CD4-positive, alpha-beta T cell treated with Interleukin-2 at 100 ng/mL for 4 hours (primary cell): ENCODE measurements at regions not wholly inside any gene's neighbourhood (a gene's known extent, or its start where the extent isn't known, plus 50 kb on each side); places are given as distances from the start of the nearest gene placed in this dataset.

Experiments
- DNase-seq: peaks from one replicate; pipeline ENCODE4 v3.0.0-alpha.2; 2020; ENCODE audit warnings: low spot score

DNA sequence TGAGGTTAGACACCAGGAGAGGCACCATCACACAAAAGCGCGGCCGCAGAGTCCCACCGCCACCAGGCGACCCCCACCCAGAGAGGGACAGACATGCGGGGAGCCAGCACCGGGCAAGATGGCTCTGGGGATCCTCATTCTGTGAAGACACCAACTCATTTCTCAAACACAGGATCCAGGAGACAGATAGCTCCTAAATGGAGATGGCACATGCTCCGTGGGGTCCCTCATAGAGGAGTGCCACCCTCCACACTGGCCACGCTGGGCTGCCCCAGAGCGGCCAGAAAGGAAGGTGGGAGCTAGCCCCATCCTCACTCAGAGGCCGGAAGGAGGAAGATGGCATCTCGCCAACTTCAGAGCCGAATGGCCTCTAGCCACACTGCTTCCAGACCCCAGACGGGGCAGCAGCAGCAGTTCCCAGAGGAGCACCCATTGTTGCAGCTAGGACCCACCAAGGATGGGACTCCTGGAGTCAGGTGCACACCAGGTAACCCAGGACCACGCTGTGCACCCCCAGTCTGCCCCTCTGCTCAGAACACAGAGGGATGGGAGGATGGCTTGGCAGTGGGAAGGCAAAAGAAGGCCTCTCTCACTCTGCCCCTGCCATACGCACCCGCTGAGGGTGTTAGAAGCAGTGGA, 78.6 kb downstream of the ZIC5 start:
- DNase-seq, result no peak

DNA sequence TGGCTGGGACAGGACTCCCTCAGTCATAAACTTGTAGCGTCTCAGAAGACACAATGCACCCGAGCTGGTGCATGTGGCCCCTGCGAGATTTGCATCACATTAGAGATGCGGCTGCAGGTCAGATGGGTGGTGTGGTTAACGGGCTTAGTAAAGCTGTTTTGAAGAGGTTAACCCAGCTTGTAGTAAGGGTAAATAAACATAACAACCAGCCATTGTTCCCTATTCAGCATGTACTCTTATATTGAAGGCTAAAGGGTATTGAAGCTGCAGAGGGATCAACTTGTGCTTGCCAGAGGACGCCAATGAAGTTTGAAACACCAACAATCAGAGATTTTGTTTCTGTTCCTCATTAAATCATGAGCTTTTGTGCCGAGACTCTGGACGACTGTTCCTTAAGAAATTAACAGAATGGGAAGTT, 79.4 kb downstream of the ZIC5 start:
- DNase-seq, result no peak

DNA sequence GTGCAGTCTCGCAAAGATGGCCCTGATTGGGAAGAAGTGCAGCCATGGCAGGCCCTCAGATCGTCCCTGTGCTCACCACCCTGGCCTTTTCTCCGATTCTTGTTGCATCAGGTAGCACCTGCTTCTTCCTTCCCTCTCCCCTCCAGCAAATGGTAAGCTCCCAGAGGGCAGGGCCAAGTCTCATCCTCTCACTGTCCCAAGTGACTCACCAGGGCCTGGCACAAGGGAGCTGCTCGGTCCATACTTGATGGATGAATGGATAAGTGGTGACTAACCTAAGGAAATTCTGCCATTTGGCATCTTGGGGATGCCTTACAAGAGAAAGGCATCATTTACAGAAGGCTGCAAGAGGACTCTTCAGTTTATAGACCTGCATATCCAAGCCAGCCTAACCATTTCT, 84.9 kb downstream of the ZIC5 start:
- DNase-seq, result no peak

DNA sequence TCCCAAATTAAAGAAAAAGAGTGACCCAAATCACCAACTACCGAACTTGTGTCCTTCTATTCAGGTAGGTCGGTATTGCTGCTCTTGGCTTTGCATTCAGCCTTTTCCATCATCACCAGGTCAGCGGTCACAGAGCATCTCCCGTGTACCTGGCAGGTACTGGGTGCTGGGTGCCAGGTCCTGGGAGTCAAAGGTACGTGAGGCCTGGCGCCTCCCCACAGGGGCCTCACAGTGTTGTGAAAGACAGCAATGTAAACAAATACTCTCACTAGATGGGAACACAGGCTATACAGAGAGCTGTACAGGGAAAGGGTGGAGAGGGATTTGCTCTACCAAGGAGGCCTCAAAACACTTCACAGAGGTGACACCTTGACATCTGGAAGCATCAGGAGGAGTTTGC, 86.7 kb downstream of the ZIC5 start:
- DNase-seq, result no peak

DNA sequence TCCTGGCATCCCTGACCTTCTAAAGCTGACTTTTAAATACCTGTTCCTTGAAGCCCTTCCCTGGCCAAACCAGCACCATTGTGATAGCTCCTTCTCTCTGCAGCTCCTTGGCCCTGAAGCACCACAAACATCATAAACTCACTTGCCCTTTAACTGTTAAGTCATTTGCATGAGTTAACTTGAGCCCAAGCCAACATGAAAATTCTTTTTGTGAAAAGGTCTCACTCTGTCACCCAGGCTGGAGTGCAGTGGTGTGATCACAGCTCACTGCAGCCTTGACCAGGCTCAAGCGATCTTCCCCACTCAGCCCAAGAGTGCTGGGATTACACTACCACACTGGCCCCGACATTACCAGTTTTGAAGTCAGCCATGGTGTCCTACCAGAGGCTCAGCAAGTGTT, 87.8 kb downstream of the ZIC5 start:
- DNase-seq, result no peak

DNA sequence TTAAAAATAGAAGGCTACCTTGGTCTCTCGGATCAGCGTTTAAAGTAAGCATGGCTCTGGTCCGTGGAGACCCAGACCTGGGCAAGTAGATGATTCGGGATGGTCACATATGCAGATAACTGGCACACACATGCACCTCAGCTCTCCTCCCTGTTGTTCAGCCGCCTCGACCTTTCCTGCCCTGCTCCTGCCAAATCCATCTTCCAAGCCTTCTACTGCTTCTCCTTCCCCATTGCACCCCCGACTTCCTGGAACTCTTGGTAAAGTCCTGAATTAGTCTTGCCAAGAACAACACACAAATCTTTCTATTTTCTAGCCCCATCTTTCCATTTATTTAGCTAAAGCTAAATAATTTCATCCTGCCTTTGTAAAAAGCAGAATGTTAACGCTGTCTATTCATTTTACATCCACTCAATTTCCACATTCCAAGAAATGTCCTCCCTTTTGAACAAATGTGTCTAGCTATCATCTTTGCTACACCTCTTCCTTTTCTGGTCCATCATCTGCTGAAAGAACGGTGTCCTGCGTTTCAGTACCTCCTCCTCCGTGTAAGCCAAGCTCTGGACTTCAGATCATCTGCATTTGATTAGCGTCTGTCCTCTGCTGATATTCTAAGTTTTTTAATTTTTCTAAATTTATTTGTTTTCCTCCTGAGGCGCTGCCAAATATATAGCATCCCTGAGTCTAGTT, 92.5 kb downstream of the ZIC5 start:
- DNase-seq, result no peak

DNA sequence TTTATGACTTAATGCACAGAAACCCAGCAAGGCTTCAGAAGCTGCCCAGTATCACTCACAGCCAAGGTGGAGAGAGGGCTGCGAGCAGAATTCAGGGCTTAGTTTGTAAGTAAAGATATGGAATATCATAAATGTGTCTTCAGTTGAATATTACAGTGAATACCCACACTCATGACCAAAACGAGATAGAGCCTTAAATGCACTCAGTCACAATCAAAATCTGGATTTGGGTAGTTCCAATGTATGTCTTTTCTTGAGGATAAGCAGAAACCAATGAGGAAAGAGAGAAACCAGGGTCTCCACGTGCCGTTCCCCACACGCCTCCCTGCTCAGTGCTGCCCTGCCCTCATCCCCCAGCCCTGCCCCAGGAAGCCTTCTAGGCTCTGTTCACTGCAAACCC, 94.9 kb downstream of the ZIC5 start:
- DNase-seq, result no peak

DNA sequence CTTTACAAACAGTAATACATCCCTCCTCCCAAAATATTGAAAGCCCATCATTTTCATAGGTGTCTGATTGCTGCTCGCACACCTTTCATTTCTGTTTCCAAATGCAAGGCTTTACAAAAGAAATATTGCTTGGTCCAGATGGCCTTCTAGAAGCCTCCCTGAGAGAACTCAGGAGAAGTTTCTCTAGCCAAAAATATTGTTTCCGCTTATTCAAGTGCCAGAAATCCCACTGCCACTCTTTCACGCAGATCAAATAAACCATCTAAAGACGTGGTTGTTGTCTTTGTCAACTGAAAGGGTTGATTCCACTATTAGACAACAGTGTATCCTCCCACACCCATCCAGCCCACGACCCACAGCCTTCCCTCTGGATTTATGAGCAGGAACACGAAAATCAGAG, 96.2 kb downstream of the ZIC5 start:
- DNase-seq, result no peak

DNA sequence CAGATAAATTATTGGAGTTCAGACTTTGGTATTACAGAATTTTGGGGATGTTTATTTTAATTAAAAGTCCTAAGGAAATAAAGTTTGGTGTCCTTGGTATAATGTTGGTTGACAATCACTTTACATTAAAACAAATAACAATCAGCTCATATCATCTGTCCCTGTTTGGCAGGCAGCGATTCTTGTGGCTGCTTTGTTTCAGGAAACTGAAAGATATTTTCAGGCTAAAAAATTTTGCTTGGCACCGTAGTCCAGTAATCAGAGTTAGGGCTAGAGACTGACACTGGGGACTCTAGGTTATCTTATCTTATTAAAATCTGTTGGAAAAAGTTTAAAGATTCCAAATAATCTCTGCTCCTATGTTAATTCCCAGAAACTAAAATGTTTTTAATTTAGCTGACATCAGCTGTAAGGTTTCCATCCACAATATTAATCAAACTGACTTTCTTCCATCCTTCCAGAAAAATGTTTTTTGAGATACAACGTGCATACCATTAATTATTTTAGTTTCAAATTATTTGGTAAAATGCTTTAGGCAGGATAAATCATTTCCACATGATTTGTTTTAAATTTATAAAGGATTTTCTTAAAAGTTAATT, 97.6 kb downstream of the ZIC5 start:
- DNase-seq, result no peak

DNA sequence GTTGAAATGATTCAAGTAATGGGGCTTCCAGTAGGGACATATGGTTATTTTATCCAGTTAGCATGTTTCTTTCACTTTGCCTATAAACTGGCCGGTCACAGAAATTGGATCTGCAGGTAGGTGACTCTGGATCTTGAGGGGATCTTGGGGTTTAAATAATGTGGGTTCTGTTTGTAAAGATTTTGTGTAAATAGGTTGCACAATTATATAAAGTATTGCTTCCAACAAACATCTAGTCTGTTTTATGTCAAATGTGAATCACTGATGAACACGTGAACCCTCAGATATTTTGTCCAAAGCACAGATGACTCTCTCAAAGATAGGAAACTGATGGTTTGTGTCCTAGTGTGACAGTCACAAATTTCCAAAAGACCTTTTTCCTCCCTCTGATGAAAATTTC, 98.4 kb downstream of the ZIC5 start:
- DNase-seq, result no peak

DNA sequence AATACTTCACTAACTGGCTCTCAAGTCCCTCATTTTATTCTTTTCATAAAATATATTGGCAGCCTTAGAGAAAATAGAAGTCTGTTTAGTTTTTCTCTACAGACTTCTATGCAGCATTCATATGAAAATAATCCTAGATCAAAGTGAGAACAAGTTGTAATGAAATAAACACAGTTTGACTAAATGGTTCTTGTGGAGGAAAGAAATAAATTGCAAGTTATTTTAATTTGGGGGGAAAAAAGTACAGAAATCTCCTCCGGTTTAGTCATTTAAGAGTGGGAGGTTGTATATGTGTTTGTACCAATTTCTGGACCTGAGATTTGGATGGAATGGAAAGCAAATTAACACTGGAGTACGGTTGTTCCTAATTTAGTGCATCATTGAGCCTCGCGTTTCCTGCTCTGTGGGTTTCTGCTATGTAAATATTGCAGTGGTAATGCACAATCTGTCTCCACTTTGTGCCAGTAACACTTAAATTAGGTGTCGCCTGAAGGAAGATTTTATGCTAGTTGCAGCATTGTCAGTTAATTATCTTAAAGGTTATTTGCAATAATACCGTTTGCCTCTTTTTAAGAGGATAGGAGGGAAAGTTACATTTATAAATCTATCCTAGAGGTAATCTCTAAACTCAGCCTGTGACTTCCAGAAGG, 100.2 kb downstream of the ZIC5 start:
- DNase-seq, result no peak

DNA sequence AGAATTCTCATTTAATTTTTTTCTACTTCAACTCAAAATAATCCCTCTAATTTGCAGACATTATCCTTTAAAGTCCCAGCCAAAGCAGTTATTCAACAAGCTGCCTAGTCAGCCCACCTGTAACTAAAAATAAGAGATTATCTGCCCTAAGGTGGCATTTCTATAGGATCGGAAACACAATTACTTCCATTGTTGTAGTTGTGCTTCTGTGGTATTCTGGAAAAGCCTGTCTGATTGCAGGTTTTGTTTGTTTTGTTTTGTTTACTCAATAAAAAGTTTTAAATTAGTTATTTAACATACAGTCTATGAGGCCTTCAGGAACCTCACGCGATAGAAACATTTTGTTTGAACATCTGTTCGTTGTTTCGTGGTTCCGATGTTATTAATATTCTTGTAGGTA, 101.0 kb downstream of the ZIC5 start:
- DNase-seq, result no peak

DNA sequence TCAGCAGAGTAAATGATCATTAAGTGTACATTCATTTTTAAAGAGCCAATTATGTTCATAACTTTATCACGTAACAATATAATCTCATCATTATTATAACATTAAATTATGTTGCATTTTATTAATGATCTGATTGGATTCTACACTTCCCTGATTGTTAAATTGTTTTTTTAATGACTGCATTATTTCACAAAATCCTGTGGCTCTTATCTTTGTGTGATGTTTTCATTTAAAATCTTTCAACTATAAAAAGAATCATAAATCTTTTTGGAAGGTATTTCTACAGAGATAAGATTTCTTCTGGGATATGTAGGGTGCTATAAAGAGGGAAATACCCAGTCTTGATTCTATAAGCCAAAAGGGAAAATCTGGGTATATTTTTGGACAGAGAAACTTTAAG, 101.7 kb downstream of the ZIC5 start:
- DNase-seq, result no peak

DNA sequence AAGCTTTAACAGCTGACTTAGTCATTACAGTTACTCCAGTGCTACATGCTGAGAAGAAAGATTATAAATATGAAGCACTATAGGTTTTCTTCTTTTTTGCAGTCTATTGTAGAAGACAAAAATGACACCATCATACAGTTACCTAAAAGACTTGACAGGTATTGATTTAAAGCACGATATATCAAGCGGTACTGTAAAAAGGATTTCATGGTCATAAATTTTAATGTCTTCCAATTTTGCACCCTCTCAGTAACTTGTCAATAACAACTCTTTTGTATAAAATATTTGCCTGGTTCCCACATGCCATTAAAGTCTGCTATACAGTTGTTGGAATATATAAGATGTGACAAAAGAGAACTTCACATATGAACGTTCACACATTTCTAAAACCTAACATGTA, 102.8 kb downstream of the ZIC5 start:
- DNase-seq, result no peak

DNA sequence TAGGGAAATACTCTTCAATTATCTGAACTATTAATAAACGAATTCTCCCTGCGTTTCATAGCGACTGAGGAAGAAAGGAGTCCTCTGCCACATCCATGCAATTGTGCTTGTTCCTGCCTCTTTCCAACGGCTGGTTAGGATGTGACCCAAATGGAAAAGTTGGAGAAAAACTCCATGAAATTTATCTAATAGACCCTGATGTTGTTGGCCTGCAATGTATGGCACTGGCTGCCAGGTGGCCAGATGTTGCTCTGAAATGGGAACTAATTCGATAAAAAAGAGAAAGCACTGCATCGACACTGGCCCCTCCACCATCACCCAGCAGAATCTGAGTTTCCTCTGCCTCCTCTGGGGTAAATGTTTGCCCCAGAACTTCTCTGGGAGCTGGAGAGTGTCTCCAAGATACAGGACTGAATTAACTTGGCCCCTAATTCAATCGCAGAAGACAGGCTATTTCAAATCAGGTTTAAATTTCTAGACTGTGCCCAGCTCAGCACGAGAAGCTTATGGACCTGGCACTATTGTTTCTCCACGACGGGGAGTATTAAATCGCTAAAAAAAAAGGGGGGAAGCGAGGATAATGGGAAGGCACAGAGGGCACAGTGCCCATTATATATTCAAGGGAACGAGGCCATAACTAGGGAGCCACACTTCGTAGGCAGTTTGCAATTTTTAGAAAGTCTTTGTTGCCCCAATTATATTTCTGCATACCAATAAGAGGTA, 103.9 kb downstream of the ZIC5 start:
- DNase-seq, result no peak

DNA sequence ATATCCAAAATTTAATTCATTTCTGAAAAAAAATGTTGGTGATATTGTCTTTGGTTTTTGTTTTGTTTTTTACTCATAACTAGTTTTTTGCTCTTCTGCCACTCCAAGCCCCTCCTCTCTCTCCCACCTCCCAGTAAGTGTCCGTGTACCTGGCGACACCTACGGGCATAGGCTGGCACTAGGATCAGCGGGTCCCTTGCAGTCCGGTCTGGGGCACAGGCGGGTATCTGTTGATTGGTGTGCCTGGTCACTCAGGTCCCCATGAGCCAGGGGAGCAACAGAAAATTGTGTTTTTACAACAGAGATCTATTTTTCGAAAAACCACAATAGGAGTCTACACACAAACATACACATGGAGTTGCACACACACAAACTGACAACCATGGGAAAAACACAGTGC, 104.8 kb downstream of the ZIC5 start:
- DNase-seq, result no peak

DNA sequence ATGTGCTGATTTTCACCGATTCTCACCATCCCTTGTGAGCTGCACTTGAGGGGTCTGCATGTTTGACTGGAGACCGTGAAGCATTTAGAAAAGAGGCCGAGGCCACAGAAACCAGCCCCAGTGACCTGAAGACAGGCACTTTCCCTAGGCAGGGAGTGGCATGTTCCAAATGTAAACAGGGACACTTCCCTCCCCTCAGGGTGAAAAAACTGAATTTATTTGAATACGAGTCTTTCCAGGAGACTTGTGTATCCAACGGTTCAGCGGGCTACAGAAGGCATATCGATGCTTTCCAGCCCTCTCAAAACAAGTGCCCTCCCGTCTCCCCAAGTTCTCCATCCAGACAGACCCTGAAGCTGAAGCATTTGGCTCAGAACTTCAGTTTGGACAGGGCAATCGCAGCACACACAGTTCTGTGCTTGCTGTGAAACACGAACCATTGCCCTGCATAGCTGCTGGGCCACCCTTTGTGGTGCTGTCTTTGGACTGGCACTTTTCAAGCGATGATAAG, 106.1 kb downstream of the ZIC5 start:
- no peak for DNase-seq

DNA sequence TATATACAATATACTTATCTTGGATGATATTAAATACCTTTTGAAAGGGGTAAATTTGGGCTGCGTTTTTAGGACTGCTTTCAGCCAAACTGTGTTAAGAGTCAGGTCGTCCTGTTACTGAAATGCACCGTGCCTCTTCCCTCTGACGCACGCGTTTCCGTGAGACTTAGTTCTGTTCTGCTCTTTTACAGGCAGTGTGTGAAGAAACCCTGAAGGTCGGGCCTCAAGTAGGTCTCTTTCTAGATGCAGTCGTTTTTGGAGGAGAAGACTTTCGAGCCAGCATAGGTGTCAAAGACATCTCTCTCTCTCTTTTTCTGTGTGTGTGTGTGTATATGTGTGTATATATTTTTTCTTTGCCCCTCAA, 107.0 kb downstream of the ZIC5 start:
- no peak for DNase-seq

DNA sequence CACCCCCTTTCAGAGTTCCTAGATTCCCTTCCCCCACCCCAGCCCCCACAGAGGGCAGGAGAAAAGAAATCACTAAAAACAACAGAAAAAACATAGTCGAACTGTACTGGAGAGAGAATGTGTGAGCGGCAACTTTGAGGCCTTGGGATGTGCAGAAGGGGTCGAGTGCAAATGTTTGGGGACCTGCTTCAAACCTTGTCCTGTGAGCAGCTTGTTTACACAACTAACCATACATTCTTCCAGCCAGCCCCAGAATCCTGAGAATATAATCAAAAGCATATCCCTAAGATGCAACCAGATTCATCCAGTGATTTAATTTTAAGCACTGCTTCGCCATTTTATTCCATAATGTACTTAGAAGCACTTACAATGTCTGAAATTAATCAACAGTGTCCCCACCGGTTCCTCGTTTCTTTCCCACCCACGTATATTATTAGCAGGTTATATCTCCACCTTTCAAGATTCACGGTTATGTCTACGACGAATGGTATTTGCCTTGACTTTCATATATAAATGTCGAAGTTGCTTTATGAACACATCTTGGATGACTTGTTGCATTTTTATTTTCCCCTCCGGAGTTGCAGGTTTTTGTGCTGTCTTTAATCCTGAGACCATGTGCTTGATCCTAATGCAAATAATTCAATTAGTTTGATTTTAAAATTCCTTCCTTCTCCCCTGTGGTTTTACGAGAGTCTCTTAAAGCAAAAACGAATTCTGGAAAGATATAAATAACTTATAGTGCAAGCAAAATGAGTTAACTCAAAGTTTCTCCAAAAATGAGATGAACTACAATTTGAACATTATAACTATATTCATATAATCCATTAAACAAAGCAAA, 107.6 kb downstream of the ZIC5 start:
- DNase-seq, result no peak

DNA sequence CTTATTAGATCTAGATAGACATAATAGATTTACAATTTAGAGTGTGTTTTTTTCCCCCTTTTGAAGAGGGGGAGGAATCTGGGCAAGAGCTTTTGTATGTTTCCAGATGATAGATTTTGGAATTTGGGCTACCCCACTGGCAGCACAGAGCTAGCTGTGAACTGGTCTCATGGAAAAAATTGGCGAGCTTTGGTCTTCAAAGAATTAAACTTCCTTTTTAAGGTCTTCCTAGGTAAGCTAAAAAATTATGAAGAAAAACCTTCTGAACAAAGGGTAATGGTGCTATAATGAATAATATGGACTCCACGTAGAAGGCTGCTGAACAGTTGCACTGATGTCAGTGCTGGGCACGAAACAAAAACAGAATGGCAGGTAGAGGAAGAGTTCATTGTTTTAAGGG, 109.3 kb downstream of the ZIC5 start:
- DNase-seq, result no peak

DNA sequence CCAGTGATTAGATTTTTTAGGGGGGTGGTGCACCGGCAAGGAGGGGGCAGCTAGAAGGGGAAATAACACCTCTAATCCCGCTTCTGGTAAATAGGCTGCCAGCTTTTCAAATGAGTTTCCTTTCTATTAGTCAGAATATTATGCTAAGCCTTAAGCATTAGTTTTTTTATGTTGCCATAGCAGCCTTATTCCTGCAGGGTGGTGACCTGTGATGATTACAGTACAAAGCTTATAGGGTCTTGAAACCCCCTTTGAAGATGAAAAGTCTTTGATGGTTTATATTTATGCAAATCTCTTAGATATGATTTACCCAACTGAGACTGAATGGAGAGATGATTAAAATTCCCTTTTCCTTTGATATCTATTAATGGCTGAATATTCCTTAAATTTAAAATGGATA, 109.8 kb downstream of the ZIC5 start:
- DNase-seq, result no peak

DNA sequence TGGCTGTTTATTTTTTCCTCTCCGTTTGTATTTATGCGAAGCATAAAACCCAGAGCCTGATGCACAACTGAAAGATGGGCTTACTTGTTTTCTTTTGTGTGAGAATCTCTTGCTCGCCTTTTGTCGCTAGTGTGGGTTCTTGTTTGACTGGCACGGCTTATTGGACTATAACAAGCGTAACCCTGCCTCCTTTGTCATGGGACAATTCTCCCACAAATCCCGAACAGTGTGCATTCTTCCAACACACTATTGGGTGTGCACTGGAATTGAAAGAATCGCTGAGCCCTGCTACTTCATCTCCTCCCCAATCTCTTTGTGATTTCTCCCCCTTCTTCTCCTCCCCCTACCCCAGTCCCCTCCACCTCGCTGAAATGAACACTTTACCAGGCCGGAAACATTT, 110.8 kb downstream of the ZIC5 start:
- no peak for DNase-seq
